ENCODE measurements at regions not wholly inside any gene's neighbourhood (a gene's known extent, or its start where the extent isn't known, plus 50 kb on each side); places are given as distances from the start of the nearest gene placed in this dataset.

- Histone ChIP-seq H2BK15ac (ENCODE audit: low read length) (no peak overlapping the region), H3K4me3 (ENCODE audit: extremely low read depth in 1 of 4, insufficient read depth in 2 of 4, low read depth in 3 of 4, low read length in 4 of 4) (no peak overlapping the region), H3K36me3 (ENCODE audit: control insufficient read depth in 2 of 4, insufficient read depth in 4 of 4, low read length in 3 of 4) (no peaks in the 10 kb centered on the region), H2AK5ac (ENCODE audit: low read depth, low read length) (no peak overlapping the region), H3K4me2 (ENCODE audit: insufficient read depth in 1 of 2, low read depth in 2 of 2, low read length in 2 of 2) (no peak overlapping the region), H4K91ac (replicated peaks; ENCODE audit: insufficient read length, low read length) (no peak overlapping the region), H3K4me1 (replicated peaks in 1 of 4; ENCODE audit: control insufficient read depth in 3 of 4, insufficient read depth in 4 of 4, low read length in 3 of 4) (peaks cover 0 to 4% (median 0%) of the 10 kb centered on the region in 4 experiments; a peak in 1 of 7 replicates), H3K23ac (ENCODE audit: insufficient read length) (no peak overlapping the region), H3K27ac (ENCODE audit: low read depth, low read length) (no peak overlapping the region), H3K9ac (replicated peaks in 1 of 4; ENCODE audit: extremely low read depth in 1 of 4, low read depth in 3 of 4, low read length in 3 of 4) (no peak overlapping the region), H2AFZ (ENCODE audit: low read length) (no peak overlapping the region), H2BK120ac (replicated peaks; ENCODE audit: low read depth, low read length) (no peak overlapping the region), H3K9me3 (ENCODE audit: insufficient read depth in 2 of 2, low read depth in 1 of 2, low read length in 1 of 2) (no peaks in the 10 kb centered on the region), H3K27me3 (replicated peaks in 1 of 4; ENCODE audit: control insufficient read depth in 3 of 4, extremely low read depth in 1 of 4, insufficient read depth in 3 of 4, low read length in 3 of 4) (no peaks in the 10 kb centered on the region), H3K4ac (replicated peaks; ENCODE audit: insufficient read length, low read depth, low read length) (no peak overlapping the region), H3K79me2 (ENCODE audit: control insufficient read depth in 1 of 2, insufficient read depth in 2 of 2, low read length in 2 of 2) (no peaks in the 10 kb centered on the region), H4K20me1 (replicated peaks in 1 of 2; ENCODE audit: control insufficient read depth in 1 of 2, insufficient read depth in 2 of 2, low read length in 2 of 2) (no peaks in the 10 kb centered on the region), H3K14ac (ENCODE audit: insufficient read length) (no peak overlapping the region), H3K79me1 (ENCODE audit: low read depth, low read length) (no peaks in the 10 kb centered on the region), H4K8ac (ENCODE audit: extremely low read depth, insufficient read depth, low read length) (no peak overlapping the region), H3K18ac (ENCODE audit: extremely low read depth, low read length) (no peak overlapping the region), H3K56ac (replicated peaks; ENCODE audit: insufficient read length, low read depth, low read length) (no peak overlapping the region), H4K5ac (ENCODE audit: insufficient read length, low read depth, low read length) (no peak overlapping the region), H2BK5ac (ENCODE audit: low read depth, low read length) (no peak overlapping the region), H3K23me2 (ENCODE audit: low read depth, low read length) (no peaks in the 10 kb centered on the region), H2BK12ac (ENCODE audit: low read depth, low read length) (no peak overlapping the region), H2BK20ac (ENCODE audit: low read length) (no peak overlapping the region)
- DNase-seq (ENCODE audit: low read depth in 1 of 2, low spot score in 2 of 2) (no peak), FAIRE-seq (no peak)
- POLR2A ChIA-PET (ENCODE audit: partially characterized antibody): no interaction called here
- 98% methylated on average over 2 of the region's 2 CpGs; no CpG with 5 or more reads in 1 of the 2 experiments for WGBS, 2 experiments (ENCODE audit: extremely low coverage in 1 of 2, insufficient coverage in 1 of 2, insufficient read length in 1 of 2, insufficient replicate concordance in 2 of 2, low coverage in 1 of 2, low lambda C conversion rate in 2 of 2, missing lambda C conversion rate in 1 of 2)
- CTCF ChIA-PET (ENCODE audit: partially characterized antibody): no interaction called here
- TF ChIP-seq MAFK (IDR thresholded peaks at IDR 0.05; ENCODE audit: low read depth, low read length) (no peak), MAX (IDR thresholded peaks at IDR 0.05) (no peak), TAF1 (IDR thresholded peaks at IDR 0.05; ENCODE audit: low read depth, low read length) (no peak), SIX5 (IDR thresholded peaks at IDR 0.05; ENCODE audit: low read depth, low read length) (no peak), KDM4A (IDR thresholded peaks at IDR 0.05; ENCODE audit: low read depth, low read length, severe bottlenecking) (no peak), SRF (IDR thresholded peaks at IDR 0.05; ENCODE audit: low read depth, low read length) (no peak), CBX8 (IDR thresholded peaks at IDR 0.05; ENCODE audit: borderline replicate concordance, low read depth, low read length) (no peak), SIN3A (conservative IDR thresholded peaks at IDR 0.05 in 1 of 2, IDR thresholded peaks at IDR 0.05 in 1 of 2; ENCODE audit: low read depth in 1 of 2, low read length in 2 of 2) (no peak), BRCA1 (IDR thresholded peaks at IDR 0.05; ENCODE audit: low read depth, low read length) (no peak), BCL11A (IDR thresholded peaks at IDR 0.05; ENCODE audit: low read depth in 2 of 2, low read length in 2 of 2) (no peak), NANOG (IDR thresholded peaks at IDR 0.05; ENCODE audit: insufficient read depth, low read depth, low read length, poor library complexity, severe bottlenecking) (no peak), TBP (IDR thresholded peaks at IDR 0.05; ENCODE audit: low read depth, low read length) (no peak), CEBPB (IDR thresholded peaks at IDR 0.05; ENCODE audit: low read depth, low read length) (no peak), POLR2AphosphoS5 (IDR thresholded peaks at IDR 0.05; ENCODE audit: low read depth, low read length) (no peak), USF2 (IDR thresholded peaks at IDR 0.05; ENCODE audit: low read length) (no peak)
Observed at GRCh38 chr4:164108971-164109370, 614.5 kb downstream of the TMA16 start.

Measured in H1 (cell line).